HG03139 (cell line): ENCODE measurements at regions not wholly inside any gene's neighbourhood (a gene's known extent, or its start where the extent isn't known, plus 50 kb on each side); places are given as distances from the start of the nearest gene placed in this dataset.

Experiments used
- ATAC-seq: cut with Tn5 transposase; IDR thresholded peaks from one replicate; pipeline ENCODE4 v1.9.1; 2021; ENCODE audit not compliant: unreplicated experiment

DNA sequence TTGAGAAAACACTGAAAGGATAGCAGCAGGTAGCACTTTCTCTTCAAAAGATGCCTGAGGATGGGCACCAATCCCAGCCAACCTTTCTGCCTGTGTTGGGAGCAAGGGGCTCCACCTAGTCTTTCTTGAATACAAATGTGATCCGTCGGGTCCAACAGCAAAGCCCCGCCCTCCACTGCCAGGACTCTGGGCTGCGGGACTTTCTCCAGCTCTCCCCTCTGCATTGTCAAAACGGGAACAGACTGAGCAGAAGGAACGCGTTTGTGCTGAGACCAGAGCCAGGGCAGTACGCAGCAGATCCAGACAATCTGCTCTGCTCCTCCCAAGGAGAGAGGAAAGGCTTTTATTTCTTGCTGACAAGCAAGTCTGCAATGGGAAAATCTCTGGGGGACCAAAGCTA lies 139.7 kb downstream of the SEC61B start:
- ATAC-seq, result no peak

DNA sequence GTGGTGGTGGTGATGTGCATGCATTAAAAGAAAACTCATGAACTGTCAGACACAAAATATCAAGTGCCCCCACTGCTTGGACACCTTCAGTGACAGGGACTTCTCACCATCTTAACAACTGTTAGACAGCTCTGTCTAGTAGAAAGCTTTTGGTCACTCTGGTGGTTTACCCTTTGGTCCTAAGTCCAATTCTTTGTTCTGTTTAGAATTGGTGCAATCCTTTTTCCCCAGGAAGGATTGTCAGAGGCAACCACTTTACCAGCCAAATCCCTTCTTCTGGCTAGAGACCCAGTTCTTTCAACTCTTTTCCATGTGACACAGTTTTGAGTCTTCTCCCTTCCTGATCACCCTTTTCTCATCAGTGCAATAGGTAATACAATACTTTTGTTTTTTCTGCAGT lies 140.2 kb downstream of the SEC61B start:
- no peak for ATAC-seq

GRCh38 chr9:99363509-99363908 lies 141.4 kb downstream of the SEC61B start:
- no peak for ATAC-seq

DNA sequence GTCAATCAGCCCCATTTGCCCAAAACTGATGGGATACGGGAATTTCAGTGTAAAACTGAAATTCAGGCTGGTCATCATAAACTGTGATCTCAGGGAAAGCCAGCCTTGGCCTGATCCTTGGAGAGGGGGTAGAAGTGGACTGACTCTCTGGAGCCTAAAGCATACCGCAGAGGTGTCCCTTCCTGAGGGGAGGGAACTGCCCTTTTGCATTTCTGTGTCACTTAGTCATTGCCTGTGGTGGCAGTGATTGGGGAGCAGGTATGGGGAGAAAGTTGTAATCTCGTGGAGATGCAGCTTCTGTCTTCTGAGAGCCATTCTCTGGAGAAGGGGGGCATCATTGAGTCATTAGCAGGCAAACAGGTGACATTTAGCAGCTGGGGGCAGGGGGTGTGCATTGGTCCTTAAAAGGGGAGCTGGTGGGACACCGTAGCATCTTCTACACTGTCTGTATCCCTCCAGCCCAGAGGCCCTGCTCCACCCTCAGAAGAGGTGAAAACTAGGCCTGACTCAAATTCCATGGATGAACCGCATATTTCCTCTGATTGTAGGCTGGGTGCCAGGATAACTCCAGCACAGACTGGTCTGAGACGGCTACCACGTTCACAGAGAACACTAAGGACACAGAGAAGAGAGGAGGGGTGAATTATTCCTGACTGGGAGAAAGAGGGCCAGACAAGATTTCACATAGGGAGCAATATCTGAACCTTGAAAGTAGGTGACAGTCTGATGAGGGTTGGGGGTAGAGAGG lies 143.3 kb downstream of the SEC61B start:
- no peak for ATAC-seq

DNA sequence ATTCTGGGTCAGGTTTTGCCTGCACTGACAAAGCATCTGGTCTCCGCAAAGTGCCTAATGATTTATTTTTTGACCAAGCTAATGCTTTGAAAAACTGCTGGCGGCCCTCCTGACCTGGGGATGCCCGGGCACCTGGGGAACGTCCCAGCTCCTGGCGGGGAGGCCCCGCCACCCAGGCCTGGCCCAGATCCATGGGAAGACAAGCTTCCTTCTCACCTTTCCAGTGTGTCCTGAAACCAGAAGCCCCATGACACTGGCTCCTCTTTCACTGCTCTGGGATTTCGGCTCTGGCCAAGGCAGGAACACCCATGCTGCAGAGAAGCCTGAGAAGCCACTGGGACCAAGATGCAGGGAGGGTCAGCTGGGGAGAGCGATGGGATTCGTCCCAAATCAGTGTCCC lies 144.1 kb downstream of the SEC61B start:
- no peak for ATAC-seq

GRCh38 chr9:99366621-99367020 lies 144.5 kb downstream of the SEC61B start:
- no peak for ATAC-seq

DNA sequence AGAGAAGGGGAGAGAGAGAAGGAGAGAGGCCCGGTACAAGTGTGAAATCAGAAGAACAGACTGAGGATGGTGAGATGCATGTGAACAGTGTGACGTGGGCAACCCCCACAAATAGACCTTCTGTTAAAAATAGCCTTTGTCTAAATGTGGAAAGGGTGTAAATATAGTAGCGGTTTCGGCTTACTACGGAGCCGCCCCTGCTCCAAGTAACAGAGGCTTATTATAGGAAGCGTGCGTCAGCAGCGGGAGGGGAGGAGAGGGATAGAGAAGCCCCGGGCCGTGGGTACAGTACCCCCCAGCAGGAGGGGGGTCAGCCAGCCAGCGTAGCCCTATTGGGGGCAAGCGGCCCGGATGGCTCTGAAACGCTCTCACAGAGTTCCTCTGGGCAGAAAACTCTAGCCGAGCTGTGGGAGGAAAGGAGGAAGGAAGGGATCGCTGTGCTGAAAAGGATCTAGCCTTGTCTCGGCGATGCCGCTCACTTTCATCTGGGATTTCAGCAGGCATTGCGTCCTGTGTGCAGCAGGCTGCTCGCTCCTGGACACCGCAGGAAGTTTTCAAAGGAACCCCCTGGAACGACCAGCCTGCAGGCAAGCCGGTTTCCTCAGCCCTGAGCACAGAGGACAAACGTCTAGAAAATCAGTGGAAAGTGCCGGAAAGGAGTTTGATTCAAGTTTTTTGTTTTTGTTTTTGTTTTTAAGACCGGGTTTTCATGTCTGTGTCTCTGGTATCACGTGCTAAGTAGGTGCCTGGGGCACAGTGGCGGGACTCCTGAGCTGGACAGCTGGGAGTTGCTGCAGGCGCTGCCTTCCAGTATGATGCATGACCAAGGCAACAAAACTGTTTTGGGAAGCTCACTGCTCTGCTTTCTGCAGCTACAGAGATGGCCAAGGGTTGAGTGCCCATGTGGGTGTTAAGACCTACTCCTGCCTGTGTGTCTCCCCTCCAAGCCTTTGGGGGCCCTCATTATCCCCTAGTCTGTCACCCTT lies 146.6 kb downstream of the SEC61B start:
- no peak for ATAC-seq

GRCh38 chr9:99369327-99369722 lies 147.2 kb downstream of the SEC61B start:
- no peak for ATAC-seq

DNA sequence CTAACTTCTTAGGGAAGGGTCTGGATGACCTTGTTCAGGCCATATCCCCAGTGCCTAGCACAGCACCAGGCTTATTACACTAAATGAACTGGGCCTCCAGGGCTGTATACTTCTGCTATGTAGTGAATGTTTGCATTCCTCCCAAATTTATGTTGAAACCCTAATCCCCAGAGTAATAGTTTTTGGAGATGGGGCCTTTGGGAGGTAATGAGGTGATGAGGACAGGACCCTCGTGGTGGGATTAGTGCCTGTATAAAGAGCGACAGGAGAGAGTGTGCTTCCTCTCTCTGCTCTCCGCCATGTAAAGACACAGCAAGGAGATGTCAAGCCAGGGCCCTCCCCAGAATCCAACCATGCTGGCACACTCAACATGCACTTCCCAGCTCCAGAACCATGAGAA lies 148.3 kb downstream of the SEC61B start:
- ATAC-seq, result no peak

- ATAC-seq, result no peak
Measured at GRCh38 chr9:99371376-99371775, 149.3 kb downstream of the SEC61B start.

GRCh38 chr9:99373912-99374311 lies 151.8 kb downstream of the SEC61B start:
- ATAC-seq, result no peak

DNA sequence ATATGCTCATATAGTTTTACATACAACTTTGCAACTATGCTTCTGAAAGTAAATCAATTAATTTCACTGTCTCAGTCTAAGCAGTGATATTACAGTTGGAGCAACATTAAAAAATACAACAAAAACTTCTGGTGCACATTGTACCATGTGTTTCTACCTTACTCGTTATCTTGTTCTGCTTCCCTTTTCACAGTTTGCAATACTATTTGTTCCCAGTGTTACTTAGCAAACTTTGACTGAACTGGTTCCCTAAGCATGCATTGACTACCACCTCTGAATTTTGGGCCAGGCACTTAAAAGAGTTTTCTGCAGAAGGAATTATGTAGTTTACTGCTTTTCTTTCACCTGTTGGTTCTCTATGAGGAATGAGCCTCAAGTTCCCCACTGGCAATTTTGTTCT lies 152.7 kb downstream of the SEC61B start:
- no peak for ATAC-seq

GRCh38 chr9:99375481-99375880 lies 153.4 kb downstream of the SEC61B start:
- ATAC-seq, result no peak

GRCh38 chr9:99377790-99378775 lies 156.0 kb downstream of the SEC61B start:
- no peak for ATAC-seq

DNA sequence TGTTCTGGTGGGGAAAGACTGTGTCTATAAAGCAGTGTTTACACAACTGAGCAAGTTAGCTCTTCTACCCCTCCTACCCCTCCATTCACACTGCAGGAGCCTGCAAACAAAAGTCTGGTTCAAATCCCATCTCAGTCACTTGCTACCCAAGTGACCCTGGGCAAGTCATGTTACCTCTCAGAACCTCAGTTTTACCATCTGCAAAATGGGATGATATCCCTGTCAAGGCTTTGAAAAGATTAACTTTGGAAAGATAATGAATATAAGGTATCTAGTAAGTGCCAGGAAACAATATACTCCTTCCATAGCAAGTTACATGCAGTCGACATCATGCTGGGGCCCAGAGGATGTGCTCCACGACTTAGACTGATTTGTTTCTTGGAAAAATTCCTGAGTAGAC lies 161.5 kb downstream of the SEC61B start:
- no peak for ATAC-seq

- ATAC-seq, result no peak
Measured at GRCh38 chr9:99385215-99385614, 163.1 kb downstream of the SEC61B start.

- ATAC-seq, result no peak
Measured at GRCh38 chr9:99385814-99386279, 163.8 kb downstream of the SEC61B start.

GRCh38 chr9:99387431-99387830 lies 165.3 kb downstream of the SEC61B start:
- ATAC-seq, result no peak

GRCh38 chr9:99389087-99390033 lies 167.3 kb downstream of the SEC61B start:
- no peak for ATAC-seq
